Adrenal gland (tissue), 5 donors: ENCODE measurements at regions not wholly inside any gene's neighbourhood (a gene's known extent, or its start where the extent isn't known, plus 50 kb on each side); places are given as distances from the start of the nearest gene placed in this dataset.

ENCODE experiments used
- POLR2A ChIP-seq, 2 donors: fragments of 450-650 bp; IDR thresholded peaks; one replicate each; pipeline ENCODE4 v1.6.1; 2017; ENCODE audit warnings: antibody characterized with exemption in 2 of 2, mild to moderate bottlenecking in 2 of 2, moderate library complexity in 1 of 2
- TF ChIP-seq, protein P1 (sequence below), 6 experiments: fragments of 450-650 bp in 4 of 6; fragments of 200-600 bp in 2 of 6; sonication (generic) in 1 of 6; IDR thresholded peaks; 1 replicate in 5 of 6; 2 replicates in 1 of 6; pipeline versions ENCODE4 v1.5.1 to v1.8.0; 2016 to 2021; ENCODE audit warnings: antibody characterized with exemption in 6 of 6, mild to moderate bottlenecking in 2 of 6, moderate library complexity in 1 of 6
- donor health status: DM: no; HTN: no; CAD: no.

DNA sequence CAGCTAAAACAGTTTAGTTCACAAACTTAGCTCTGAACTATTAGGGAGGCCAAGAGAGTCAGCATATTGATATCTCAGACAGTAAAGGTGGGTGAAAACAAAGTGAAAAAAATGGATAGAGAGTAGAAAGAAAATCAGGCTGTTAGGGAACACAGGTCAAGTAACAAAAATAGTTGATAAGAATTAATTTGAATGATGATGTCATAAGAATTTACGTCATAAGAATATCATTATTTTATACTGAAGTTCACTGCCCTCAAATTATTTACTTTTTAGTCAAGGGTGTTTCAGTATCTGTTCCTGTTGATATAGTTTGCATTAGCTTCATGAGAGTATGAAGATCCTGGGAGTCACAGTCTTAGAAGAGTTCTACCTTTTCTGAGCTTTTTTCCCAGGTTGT lies 1134.6 kb downstream of the SI start:
- TF ChIP-seq, protein P1, sequence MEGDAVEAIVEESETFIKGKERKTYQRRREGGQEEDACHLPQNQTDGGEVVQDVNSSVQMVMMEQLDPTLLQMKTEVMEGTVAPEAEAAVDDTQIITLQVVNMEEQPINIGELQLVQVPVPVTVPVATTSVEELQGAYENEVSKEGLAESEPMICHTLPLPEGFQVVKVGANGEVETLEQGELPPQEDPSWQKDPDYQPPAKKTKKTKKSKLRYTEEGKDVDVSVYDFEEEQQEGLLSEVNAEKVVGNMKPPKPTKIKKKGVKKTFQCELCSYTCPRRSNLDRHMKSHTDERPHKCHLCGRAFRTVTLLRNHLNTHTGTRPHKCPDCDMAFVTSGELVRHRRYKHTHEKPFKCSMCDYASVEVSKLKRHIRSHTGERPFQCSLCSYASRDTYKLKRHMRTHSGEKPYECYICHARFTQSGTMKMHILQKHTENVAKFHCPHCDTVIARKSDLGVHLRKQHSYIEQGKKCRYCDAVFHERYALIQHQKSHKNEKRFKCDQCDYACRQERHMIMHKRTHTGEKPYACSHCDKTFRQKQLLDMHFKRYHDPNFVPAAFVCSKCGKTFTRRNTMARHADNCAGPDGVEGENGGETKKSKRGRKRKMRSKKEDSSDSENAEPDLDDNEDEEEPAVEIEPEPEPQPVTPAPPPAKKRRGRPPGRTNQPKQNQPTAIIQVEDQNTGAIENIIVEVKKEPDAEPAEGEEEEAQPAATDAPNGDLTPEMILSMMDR (IDR thresholded peaks at IDR 0.05) = no peak
- TF ChIP-seq POLR2A (IDR thresholded peaks at IDR 0.05) = no peak
